ENCODE measurements at regions not wholly inside any gene's neighbourhood (a gene's known extent, or its start where the extent isn't known, plus 50 kb on each side); places are given as distances from the start of the nearest gene placed in this dataset.
A peak's percentile ranks its signal among the peaks of the same experiment; 100 is the strongest.

DNA sequence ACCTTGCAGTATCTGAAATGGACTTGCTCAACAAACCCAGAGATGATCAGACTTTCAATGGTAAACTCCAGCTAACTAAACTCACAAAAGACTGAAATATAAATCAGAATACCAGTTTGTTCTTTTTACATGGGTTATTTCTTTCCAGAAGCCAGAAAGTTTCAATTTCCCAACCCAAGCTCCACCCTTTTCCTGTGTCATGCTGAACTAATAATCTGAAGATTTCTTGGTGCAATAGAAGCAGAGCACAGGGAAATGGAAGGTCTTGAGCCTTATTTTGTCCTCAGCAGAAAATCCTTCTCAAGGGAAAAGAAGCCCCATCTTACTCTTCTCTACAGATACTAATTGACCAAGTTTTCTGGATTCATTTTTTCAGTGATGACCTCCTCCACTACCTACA lies 93.3 kb upstream of the PAPOLG start:
- TF ChIP-seq STAT1 (IDR thresholded peaks at IDR 0.05; ENCODE audit: unreplicated experiment): no peak
- TF ChIP-seq POLR2AphosphoS5 (IDR thresholded peaks at IDR 0.05; ENCODE audit: low read depth): no peak
- no peak for TF ChIP-seq ETS1 (IDR thresholded peaks at IDR 0.05)
- H3F3A ChIP-seq (replicated peaks; ENCODE audit: low read depth): no peaks in the 10 kb centered on the region
- Mint-ChIP-seq H3K36me3 (ENCODE audit: low read depth) (peaks cover 5% of the 10 kb centered on the region; the same call in 2 of the 3 replicates), H3K9me3 (peaks cover 15% of the 10 kb centered on the region; the same call in 2 of the 3 replicates), H3K27ac (no peak overlapping the region), H3K27me3 (ENCODE audit: insufficient read depth, low read depth, poor library complexity) (peaks cover 3% of the 10 kb centered on the region), H3K4me3 (no peak overlapping the region), H3K4me1 (no peaks in the 10 kb centered on the region)
- no peak for ATAC-seq
- no peak overlapping the region for H2AFZ ChIP-seq
- H3K27ac ChIP-seq (ENCODE audit: low read depth): no peak overlapping the region
- H3K4me1 ChIP-seq (ENCODE audit: insufficient read depth): no peaks in the 10 kb centered on the region
- no peaks in the 10 kb centered on the region for H3K36me3 ChIP-seq (ENCODE audit: insufficient read depth)
- H3K9me2 ChIP-seq (ENCODE audit: insufficient read depth): no peaks in the 10 kb centered on the region
- H3K4me3 ChIP-seq: no peak overlapping the region
- no peak for DNase-seq (ENCODE audit: low spot score)
- no peaks in the 10 kb centered on the region for H4K20me1 ChIP-seq (replicated peaks; ENCODE audit: insufficient read depth)
- H3K79me2 ChIP-seq (replicated peaks; ENCODE audit: insufficient read depth): no peaks in the 10 kb centered on the region
- no peak overlapping the region for H3K4me2 ChIP-seq
- H3K27me3 ChIP-seq (ENCODE audit: insufficient read depth): no peaks in the 10 kb centered on the region

GRCh38 chr2:60671966-60672365 lies 84.1 kb upstream of the PAPOLG start:
- Mint-ChIP-seq H3K27ac (0 out of 2 replicates have a peak overlapping the region, but pooled peaks have one; percentile 10), H3K9me3 (no peaks in the 10 kb centered on the region)
- no peak for ATAC-seq
- TF ChIP-seq, protein P1, sequence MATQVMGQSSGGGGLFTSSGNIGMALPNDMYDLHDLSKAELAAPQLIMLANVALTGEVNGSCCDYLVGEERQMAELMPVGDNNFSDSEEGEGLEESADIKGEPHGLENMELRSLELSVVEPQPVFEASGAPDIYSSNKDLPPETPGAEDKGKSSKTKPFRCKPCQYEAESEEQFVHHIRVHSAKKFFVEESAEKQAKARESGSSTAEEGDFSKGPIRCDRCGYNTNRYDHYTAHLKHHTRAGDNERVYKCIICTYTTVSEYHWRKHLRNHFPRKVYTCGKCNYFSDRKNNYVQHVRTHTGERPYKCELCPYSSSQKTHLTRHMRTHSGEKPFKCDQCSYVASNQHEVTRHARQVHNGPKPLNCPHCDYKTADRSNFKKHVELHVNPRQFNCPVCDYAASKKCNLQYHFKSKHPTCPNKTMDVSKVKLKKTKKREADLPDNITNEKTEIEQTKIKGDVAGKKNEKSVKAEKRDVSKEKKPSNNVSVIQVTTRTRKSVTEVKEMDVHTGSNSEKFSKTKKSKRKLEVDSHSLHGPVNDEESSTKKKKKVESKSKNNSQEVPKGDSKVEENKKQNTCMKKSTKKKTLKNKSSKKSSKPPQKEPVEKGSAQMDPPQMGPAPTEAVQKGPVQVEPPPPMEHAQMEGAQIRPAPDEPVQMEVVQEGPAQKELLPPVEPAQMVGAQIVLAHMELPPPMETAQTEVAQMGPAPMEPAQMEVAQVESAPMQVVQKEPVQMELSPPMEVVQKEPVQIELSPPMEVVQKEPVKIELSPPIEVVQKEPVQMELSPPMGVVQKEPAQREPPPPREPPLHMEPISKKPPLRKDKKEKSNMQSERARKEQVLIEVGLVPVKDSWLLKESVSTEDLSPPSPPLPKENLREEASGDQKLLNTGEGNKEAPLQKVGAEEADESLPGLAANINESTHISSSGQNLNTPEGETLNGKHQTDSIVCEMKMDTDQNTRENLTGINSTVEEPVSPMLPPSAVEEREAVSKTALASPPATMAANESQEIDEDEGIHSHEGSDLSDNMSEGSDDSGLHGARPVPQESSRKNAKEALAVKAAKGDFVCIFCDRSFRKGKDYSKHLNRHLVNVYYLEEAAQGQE (IDR thresholded peaks at IDR 0.05; ENCODE audit: unreplicated experiment): no peak
- TF ChIP-seq, protein P2, sequence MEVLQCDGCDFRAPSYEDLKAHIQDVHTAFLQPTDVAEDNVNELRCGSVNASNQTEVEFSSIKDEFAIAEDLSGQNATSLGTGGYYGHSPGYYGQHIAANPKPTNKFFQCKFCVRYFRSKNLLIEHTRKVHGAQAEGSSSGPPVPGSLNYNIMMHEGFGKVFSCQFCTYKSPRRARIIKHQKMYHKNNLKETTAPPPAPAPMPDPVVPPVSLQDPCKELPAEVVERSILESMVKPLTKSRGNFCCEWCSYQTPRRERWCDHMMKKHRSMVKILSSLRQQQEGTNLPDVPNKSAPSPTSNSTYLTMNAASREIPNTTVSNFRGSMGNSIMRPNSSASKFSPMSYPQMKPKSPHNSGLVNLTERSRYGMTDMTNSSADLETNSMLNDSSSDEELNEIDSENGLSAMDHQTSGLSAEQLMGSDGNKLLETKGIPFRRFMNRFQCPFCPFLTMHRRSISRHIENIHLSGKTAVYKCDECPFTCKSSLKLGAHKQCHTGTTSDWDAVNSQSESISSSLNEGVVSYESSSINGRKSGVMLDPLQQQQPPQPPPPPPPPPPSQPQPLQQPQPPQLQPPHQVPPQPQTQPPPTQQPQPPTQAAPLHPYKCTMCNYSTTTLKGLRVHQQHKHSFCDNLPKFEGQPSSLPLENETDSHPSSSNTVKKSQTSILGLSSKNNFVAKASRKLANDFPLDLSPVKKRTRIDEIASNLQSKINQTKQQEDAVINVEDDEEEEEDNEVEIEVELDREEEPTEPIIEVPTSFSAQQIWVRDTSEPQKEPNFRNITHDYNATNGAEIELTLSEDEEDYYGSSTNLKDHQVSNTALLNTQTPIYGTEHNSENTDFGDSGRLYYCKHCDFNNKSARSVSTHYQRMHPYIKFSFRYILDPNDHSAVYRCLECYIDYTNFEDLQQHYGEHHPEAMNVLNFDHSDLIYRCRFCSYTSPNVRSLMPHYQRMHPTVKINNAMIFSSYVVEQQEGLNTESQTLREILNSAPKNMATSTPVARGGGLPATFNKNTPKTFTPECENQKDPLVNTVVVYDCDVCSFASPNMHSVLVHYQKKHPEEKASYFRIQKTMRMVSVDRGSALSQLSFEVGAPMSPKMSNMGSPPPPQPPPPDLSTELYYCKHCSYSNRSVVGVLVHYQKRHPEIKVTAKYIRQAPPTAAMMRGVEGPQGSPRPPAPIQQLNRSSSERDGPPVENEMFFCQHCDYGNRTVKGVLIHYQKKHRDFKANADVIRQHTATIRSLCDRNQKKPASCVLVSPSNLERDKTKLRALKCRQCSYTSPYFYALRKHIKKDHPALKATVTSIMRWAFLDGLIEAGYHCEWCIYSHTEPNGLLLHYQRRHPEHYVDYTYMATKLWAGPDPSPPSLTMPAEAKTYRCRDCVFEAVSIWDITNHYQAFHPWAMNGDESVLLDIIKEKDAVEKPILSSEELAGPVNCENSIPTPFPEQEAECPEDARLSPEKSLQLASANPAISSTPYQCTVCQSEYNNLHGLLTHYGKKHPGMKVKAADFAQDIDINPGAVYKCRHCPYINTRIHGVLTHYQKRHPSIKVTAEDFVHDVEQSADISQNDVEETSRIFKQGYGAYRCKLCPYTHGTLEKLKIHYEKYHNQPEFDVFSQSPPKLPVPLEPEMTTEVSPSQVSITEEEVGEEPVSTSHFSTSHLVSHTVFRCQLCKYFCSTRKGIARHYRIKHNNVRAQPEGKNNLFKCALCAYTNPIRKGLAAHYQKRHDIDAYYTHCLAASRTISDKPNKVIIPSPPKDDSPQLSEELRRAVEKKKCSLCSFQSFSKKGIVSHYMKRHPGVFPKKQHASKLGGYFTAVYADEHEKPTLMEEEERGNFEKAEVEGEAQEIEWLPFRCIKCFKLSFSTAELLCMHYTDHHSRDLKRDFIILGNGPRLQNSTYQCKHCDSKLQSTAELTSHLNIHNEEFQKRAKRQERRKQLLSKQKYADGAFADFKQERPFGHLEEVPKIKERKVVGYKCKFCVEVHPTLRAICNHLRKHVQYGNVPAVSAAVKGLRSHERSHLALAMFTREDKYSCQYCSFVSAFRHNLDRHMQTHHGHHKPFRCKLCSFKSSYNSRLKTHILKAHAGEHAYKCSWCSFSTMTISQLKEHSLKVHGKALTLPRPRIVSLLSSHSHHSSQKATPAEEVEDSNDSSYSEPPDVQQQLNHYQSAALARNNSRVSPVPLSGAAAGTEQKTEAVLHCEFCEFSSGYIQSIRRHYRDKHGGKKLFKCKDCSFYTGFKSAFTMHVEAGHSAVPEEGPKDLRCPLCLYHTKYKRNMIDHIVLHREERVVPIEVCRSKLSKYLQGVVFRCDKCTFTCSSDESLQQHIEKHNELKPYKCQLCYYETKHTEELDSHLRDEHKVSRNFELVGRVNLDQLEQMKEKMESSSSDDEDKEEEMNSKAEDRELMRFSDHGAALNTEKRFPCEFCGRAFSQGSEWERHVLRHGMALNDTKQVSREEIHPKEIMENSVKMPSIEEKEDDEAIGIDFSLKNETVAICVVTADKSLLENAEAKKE (CRISPR knock-in tag; IDR thresholded peaks at IDR 0.05): no peak
- no peak for TF ChIP-seq CTCF (conservative IDR thresholded peaks at IDR 0.05; ENCODE audit: low read depth in 2 of 2)
- TF ChIP-seq JUNB (IDR thresholded peaks at IDR 0.05; ENCODE audit: unreplicated experiment): no peak
- TF ChIP-seq POLR2AphosphoS5 (IDR thresholded peaks at IDR 0.05; ENCODE audit: low read depth): no peak
- no peak for TF ChIP-seq ETS1 (IDR thresholded peaks at IDR 0.05)

More at GRCh38 chr2:60671966-60672365, 84.1 kb upstream of the PAPOLG start:
- Mint-ChIP-seq H3K4me1 (peaks cover 15% of the 10 kb centered on the region; the same call in 2 of the 3 replicates), H3K4me3 (no peak overlapping the region), H3K27me3 (ENCODE audit: insufficient read depth, low read depth, poor library complexity) (peaks cover 3% of the 10 kb centered on the region), H3K36me3 (ENCODE audit: low read depth) (no peaks in the 10 kb centered on the region)
- Histone ChIP-seq H3K4me1 (ENCODE audit: insufficient read depth) (peaks cover 17% of the 10 kb centered on the region), H3K9me2 (ENCODE audit: insufficient read depth) (no peaks in the 10 kb centered on the region), H3K4me3 (no peak overlapping the region), H4K20me1 (replicated peaks; ENCODE audit: insufficient read depth) (no peaks in the 10 kb centered on the region), H3K79me2 (replicated peaks; ENCODE audit: insufficient read depth) (no peaks in the 10 kb centered on the region), H2AFZ (peak overlapping the region; percentile 45; the same call in 1 of the 2 replicates), H3K27ac (ENCODE audit: low read depth) (no peak overlapping the region), H3F3A (replicated peaks; ENCODE audit: low read depth) (no peaks in the 10 kb centered on the region), H3K4me2 (no peak overlapping the region), H3K27me3 (ENCODE audit: insufficient read depth) (no peaks in the 10 kb centered on the region), H3K36me3 (ENCODE audit: insufficient read depth) (no peaks in the 10 kb centered on the region)
- DNase-seq (ENCODE audit: low spot score): no peak
